Fibroblast of pulmonary artery (primary cell): ENCODE measurements at regions not wholly inside any gene's neighbourhood (a gene's known extent, or its start where the extent isn't known, plus 50 kb on each side); places are given as distances from the start of the nearest gene placed in this dataset.

Source experiments
- DNase-seq: peaks from one replicate; pipeline ENCODE4 v3.0.0-alpha.2; 2010; ENCODE audit warnings: low read depth
- H3K4me3 ChIP-seq: replicated peaks from 2 replicates; pipeline ENCODE4 v1.5.1; 2011; ENCODE audit warnings: low read depth, mild to moderate bottlenecking, control low read depth, low read length, moderate library complexity
- TF ChIP-seq, protein P1 (sequence below): IDR thresholded peaks from 2 replicates; pipeline ENCODE4 v1.5.1; 2011; ENCODE audit warnings: mild to moderate bottlenecking, control low read depth, low read length, inconsistent platforms; ENCODE audit errors: missing control alignments

DNA sequence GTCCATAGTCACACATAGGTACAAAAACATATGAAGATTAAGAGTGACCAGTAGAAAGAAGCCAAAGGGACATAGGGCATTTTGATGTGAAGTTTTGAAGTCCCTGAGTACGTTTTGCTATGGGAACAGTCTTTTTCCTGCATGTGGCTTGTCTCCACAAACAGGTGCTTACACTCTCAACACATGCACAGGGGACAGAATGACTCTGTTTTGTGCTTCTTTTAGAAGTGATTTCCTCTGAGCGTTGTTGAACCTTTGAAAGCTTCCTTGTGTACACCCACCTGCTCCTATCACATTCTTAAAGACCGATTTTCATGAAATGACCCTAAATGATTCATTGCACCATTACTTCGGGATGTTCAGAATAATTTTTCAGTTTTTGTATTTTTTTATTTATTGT lies 338.8 kb upstream of the CDH4 start:
- TF ChIP-seq, protein P1, sequence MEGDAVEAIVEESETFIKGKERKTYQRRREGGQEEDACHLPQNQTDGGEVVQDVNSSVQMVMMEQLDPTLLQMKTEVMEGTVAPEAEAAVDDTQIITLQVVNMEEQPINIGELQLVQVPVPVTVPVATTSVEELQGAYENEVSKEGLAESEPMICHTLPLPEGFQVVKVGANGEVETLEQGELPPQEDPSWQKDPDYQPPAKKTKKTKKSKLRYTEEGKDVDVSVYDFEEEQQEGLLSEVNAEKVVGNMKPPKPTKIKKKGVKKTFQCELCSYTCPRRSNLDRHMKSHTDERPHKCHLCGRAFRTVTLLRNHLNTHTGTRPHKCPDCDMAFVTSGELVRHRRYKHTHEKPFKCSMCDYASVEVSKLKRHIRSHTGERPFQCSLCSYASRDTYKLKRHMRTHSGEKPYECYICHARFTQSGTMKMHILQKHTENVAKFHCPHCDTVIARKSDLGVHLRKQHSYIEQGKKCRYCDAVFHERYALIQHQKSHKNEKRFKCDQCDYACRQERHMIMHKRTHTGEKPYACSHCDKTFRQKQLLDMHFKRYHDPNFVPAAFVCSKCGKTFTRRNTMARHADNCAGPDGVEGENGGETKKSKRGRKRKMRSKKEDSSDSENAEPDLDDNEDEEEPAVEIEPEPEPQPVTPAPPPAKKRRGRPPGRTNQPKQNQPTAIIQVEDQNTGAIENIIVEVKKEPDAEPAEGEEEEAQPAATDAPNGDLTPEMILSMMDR = no peak
- no peak for DNase-seq

DNA sequence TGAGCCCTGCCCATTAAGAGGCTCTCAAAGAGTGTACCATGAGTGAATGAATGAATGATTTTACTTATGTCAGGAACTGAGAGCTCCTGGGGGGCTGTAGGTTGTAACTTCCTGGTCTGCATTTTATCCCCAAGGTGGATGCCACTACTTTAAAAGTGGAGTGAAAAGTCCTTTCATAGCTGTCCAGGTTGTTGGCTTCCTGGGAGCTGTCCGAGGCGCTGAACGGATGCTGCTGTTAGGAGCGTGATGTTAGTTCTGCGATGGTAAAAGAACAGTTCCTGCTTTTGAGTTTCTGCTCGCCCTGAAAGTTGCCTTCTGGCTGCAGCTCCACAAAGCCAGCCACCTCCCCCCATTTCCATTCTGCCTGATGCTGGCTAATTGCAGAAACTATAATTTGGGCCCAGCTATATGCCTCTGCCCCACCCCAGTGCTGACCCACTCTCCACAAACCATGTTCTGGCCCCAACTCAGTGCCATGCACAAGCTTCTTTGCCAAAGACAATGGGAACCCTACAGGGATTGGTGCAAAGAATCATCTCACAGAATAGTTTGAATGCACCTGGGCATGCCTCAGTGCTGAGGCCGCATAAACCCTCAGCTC lies 330.9 kb upstream of the CDH4 start:
- DNase-seq = peak; percentile 10
- TF ChIP-seq, protein P1 = no peak
- H3K4me3 ChIP-seq = no peak overlapping the region

More for the DNA sequence above, 338.8 kb upstream of the CDH4 start:
- no peak overlapping the region for H3K4me3 ChIP-seq

DNA sequence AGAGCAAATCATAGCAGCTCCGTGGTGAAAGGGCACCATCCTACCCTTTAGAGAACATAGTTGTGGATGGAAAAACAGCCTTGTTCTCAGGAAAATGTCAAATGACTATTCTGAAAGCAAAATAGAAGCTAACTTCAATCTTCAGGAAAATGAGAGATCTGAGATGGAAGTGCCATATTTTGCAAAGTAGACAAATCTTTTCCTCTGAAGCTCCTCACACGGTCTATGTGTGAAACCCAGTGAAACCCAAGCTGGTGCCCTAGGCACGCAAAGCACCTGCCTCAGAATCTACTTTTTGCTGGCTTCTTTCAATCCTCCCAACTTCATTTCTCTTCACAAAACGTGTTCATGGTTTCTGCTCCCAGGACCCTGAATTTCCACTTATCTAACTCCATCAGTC lies 325.2 kb upstream of the CDH4 start:
- H3K4me3 ChIP-seq = no peak overlapping the region
- DNase-seq = no peak
- TF ChIP-seq, protein P1 = no peak

DNA sequence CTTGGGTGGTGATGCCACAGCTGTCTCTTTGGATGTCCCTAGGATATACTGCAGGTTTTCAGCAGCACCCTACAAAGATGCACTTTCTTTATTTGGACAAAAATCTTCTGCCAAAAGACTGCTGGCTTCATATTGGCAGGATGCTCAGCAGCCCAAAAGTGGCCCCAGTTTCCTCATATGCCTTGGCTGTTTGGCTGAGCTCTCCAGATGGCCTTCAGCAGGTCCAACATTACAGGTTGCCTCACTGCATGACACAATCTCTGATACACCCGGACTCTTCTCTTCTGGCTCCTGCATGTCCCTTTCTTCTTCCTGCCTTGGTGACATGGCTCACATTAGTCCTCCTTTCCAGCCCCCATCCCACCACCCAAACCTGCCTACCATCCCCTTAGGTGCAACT lies 323.7 kb upstream of the CDH4 start:
- DNase-seq = no peak
- no peak overlapping the region for H3K4me3 ChIP-seq
- TF ChIP-seq, protein P1 = no peak

DNA sequence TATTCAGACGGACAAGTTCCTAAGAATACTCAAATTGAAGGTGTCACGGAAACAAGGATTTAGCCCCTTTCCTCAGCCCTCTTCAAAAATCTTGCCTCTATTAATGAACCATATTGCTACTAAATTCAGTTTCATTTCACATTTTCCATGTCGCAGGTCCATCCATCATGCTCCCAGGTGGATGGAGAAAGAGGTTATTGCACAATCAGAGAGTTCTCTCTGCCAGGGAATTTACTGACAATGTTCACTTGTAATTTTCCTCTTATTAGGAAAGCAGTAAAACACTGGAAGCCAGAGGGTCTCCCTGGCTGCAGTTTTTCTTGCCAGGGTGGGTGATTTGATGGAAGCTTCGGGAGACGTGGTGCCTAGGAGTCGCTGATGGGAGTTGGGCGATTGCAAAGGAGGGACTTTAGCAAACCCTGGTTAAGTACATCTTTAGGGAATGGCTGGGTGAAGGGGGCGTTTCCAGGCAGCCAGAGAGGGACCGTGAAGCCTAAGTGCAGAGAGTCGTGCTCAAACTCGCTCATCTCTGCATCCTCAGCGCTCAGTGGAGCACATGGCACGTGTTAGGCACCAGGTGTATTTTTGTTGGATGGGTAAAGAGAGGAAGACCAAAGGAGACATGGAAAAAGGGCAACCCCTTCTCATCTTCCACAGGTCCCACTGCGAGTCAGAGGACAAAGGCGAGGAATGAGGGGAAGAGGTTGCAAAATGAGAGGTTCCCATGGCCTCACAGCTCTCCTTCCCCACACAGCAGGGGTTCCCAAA lies 321.9 kb upstream of the CDH4 start:
- TF ChIP-seq, protein P1 = no peak
- no peak for DNase-seq
- H3K4me3 ChIP-seq = no peak overlapping the region

DNA sequence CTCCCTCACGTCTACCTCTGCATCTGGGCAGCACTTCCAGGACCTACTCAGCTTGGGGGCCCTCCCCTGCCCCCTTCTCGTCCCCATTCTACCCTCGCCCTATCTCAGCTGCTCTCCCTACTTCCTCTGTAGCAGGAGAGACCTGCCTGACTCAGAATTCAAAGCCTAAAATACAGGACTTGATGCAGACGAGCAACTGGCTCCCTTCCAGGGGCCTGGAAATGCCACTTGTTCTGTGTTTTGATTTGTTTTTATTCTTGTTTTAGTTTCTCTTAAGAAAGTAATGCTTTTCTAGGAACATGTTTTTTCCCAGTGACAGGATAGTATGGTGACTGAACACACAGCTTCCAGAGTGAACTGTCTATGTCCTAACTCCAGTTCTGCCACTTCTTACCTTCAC lies 320.4 kb upstream of the CDH4 start:
- H3K4me3 ChIP-seq = no peak overlapping the region
- DNase-seq = no peak
- TF ChIP-seq, protein P1 = no peak
